ENCODE measurements at regions not wholly inside any gene's neighbourhood (a gene's known extent, or its start where the extent isn't known, plus 50 kb on each side); places are given as distances from the start of the nearest gene placed in this dataset.

DNA sequence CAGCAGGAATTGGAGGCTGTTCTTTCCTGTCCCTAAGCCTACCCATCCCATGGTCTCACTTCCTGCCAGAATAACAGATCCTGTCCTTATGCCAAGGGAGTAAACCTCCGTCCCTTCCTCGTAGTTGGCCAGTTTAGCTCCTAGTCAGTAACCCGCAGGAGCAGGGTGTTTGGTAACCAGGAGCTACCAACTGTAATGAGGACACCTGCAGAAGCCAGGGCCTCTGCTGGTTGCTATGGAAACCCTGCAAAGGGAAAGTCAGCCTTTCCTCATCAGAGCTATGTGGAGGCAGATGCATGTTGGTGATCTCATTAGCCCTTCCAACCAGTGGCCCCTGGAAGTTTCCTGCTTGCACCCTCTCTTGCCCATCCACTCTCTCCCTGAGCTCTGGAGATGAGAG is 368.2 kb upstream of the SULF2 start:
- Histone ChIP-seq H3K4me3 (no peak overlapping the region), H3K27ac (no peak overlapping the region)
- TF ChIP-seq, protein P1, sequence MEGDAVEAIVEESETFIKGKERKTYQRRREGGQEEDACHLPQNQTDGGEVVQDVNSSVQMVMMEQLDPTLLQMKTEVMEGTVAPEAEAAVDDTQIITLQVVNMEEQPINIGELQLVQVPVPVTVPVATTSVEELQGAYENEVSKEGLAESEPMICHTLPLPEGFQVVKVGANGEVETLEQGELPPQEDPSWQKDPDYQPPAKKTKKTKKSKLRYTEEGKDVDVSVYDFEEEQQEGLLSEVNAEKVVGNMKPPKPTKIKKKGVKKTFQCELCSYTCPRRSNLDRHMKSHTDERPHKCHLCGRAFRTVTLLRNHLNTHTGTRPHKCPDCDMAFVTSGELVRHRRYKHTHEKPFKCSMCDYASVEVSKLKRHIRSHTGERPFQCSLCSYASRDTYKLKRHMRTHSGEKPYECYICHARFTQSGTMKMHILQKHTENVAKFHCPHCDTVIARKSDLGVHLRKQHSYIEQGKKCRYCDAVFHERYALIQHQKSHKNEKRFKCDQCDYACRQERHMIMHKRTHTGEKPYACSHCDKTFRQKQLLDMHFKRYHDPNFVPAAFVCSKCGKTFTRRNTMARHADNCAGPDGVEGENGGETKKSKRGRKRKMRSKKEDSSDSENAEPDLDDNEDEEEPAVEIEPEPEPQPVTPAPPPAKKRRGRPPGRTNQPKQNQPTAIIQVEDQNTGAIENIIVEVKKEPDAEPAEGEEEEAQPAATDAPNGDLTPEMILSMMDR (IDR thresholded peaks at IDR 0.05) = no peak
- no peak for DNase-seq (ENCODE audit: low spot score)

DNA sequence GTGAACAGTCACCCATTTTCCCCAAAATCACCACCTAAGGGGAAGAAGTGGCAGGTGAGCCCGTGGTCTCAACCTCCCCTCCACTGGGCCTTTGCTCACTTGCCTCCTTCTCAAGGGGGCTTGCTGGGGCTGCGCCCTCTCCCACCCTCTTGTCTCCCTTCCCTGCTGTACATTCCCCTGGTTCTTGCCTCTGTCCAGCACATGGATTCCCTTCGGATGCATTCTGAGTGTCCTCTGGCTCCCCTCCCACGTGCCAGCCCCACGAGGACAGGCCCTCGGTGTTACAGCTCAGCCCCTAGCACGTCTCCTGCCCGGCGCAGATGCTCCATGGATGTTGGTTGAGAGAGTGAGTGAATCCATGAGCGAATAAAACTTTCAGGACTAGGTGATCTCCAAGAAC is 367.8 kb upstream of the SULF2 start:
- H3K4me3 ChIP-seq = no peak overlapping the region
- DNase-seq (ENCODE audit: low spot score) = no peak
- TF ChIP-seq, protein P1 (IDR thresholded peaks at IDR 0.05) = no peak
- no peak overlapping the region for H3K27ac ChIP-seq

DNA sequence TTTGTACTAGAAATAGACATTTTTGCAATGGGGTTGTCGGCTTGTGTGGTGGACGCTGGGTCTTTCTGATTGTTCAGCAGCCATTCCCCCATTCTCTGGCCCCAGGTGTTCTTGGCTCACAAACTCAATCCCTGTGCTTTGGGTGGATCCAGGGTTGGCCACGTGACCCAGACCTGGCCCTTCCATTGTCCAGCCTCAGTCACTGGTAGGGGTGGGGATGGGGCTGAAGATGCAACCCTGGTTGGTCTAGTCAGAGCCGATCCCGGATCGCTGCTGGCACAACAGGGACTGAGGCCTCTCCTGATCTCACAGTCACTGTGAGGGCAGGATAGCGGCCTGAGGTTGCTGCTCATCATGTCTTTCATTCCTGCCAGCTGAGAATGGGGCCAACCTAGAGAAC is 365.3 kb upstream of the SULF2 start:
- DNase-seq (ENCODE audit: low spot score) = no peak
- TF ChIP-seq, protein P1 (IDR thresholded peaks at IDR 0.05) = no peak
- no peak overlapping the region for H3K4me3 ChIP-seq
- no peak overlapping the region for H3K27ac ChIP-seq

DNA sequence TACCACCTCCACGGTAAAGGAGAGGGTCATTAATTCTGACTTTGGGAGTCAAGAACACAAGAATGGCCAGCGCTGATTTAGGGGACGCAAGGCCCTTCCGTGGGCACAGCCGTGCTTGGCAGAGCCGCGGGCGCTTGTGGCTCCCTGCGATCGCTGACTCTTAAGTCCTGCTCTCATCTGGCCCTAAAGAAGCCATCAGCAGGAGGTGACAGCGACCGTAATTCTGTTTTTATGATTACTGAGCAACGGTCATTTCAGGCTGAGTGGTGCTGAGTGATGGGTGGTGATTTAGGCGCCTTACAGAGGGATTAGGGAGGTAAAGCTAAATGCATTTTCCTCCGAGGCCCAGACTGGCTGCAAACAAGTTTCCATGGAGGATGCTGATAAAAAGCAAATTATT is 364.6 kb upstream of the SULF2 start:
- no peak overlapping the region for H3K27ac ChIP-seq
- no peak overlapping the region for H3K4me3 ChIP-seq
- no peak for DNase-seq (ENCODE audit: low spot score)
- TF ChIP-seq, protein P1 (IDR thresholded peaks at IDR 0.05) = no peak

DNA sequence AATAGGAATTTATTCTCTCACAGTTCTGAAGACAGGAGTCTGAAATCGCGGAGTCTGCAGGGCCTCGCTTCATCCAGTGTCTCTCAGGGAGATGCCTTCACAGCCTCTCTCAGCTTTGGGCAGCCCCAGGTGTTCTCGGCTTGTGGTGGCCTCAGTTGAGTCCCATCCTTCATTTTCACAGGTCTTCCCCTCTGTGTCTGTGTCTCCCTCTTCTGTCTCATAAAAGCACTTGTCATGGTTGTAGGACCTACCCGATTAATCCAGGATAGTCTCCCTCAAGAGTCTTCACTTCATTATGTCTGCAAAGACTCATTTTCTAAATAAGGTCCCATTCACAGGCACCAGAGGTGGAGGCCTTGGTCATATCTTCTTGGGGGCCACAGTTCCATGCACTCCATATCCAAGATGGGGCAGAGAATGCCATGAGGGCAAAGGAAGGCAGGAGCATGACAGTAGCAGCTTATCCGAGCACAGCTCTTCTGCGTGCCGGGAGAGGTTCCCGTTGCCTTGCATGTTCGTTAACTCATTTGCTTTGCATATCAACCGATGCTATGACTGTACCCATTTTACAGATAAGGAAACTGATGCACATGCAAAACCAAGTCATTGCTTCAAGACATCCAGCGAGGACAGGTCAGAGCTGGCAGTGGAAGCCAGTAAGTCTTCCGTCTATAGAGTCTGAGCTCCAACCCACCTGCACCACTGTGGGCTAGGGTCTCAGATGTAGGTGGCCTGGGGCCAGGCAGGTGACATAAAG is 363.8 kb upstream of the SULF2 start:
- TF ChIP-seq, protein P1 (IDR thresholded peaks at IDR 0.05) = no peak
- H3K27ac ChIP-seq = no peak overlapping the region
- no peak for DNase-seq (ENCODE audit: low spot score)

DNA sequence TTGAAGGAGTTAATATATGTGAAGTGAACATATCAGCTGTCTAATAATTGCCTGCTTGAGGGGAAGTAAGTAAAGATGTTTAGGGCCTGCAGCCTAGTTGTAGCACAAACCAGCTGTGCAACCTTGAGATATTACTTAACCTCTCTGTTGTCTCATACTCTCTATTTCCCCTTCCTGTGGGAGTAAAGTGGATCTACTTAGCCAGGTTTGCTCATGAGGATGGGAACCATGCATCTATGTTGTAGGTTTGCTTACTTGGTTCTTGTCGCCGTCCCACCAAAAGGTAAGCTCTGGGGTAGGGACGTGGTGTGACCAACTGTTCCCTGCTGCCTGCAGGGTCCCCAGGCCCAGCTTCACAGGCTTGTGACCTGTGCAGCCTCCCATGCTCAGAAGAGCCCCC is 362.7 kb upstream of the SULF2 start:
- DNase-seq (ENCODE audit: low spot score) = no peak
- no peak overlapping the region for H3K27ac ChIP-seq
- TF ChIP-seq, protein P1 (IDR thresholded peaks at IDR 0.05) = no peak
- H3K4me3 ChIP-seq = no peak overlapping the region

More for the DNA sequence above, 363.8 kb upstream of the SULF2 start:
- H3K4me3 ChIP-seq = no peak overlapping the region

DNA sequence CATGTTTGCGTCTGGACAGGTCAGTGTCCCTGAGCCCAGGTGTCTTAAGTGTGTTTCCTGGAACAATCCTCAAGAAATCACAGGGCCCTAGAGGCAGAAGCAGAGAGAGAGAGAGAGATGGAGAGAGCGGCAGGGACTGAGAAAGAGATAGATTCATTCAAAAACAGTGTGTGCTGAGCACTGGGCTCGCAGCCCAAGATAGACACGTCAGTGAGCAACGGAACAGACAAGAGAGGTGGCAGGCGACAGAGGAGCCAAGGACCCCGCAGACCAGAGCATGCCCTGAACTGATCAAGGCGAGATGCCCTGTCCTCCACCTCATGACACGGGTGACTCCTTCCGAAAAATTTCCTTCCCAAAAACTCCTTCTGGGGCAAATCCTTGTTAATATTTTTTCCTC is 362.0 kb upstream of the SULF2 start:
- no peak overlapping the region for H3K4me3 ChIP-seq
- H3K27ac ChIP-seq = no peak overlapping the region
- TF ChIP-seq, protein P1 (IDR thresholded peaks at IDR 0.05) = no peak
- no peak for DNase-seq (ENCODE audit: low spot score)
